Naive thymus-derived CD4-positive, alpha-beta T cell (primary cell): ENCODE measurements at regions not wholly inside any gene's neighbourhood (a gene's known extent, or its start where the extent isn't known, plus 50 kb on each side); places are given as distances from the start of the nearest gene placed in this dataset.
A peak's percentile ranks its signal among the peaks of the same experiment; 100 is the strongest.

Experiments
- ATAC-seq: fragments of 150-1000 bp; cut with Tn5 transposase; 2 replicates; pipeline ENCODE4 v1.10.0; 2021; ENCODE audit warnings: mild to moderate bottlenecking, moderate library complexity
- CTCF ChIA-PET: fragments of 350-600 bp; sonication (Branson Sonifier 250); formaldehyde crosslinking; loops from one replicate; lab custom pipeline; 2021; ENCODE audit warnings: antibody characterized with exemption; lab: Charles Lee
- POLR2A ChIA-PET: fragments of 350-600 bp; sonication (Branson Sonifier 250); formaldehyde crosslinking; loops from one replicate; lab custom pipeline; 2021; ENCODE audit warnings: antibody characterized with exemption, inconsistent platforms; lab: Charles Lee
- DNase-seq, 9 donors: peaks; one replicate each; pipeline versions ENCODE4 v3.0.0 to v3.0.0-alpha.2; 2020 to 2022; ENCODE audit warnings: mixed read lengths in 1 of 9
- H3K27ac ChIP-seq: one replicate; pipeline ENCODE4 v1.7.0; 2013; ENCODE audit warnings: mild to moderate bottlenecking, low read depth, low read length, moderate library complexity
- H3K27me3 ChIP-seq, 2 donors: one replicate each; pipeline ENCODE4 v1.7.0; 2013; ENCODE audit warnings: low read length in 2 of 2, mild to moderate bottlenecking in 2 of 2, moderate library complexity in 2 of 2; ENCODE audit not compliant: control insufficient read depth in 2 of 2, insufficient read depth in 2 of 2
- H3K36me3 ChIP-seq, 3 experiments: 1 replicate in 2 of 3; 2 replicates in 1 of 3; pipeline ENCODE4 v1.7.0; 2013; ENCODE audit warnings: low read length in 3 of 3, mild to moderate bottlenecking in 3 of 3, moderate library complexity in 1 of 3; ENCODE audit not compliant: insufficient read depth in 3 of 3, control insufficient read depth in 2 of 3
- H3K4me1 ChIP-seq, 2 donors: one replicate each; pipeline ENCODE4 v1.7.0; 2013; ENCODE audit warnings: low read length in 2 of 2, mild to moderate bottlenecking in 2 of 2, moderate library complexity in 1 of 2; ENCODE audit not compliant: control insufficient read depth in 2 of 2, insufficient read depth in 2 of 2
- H3K4me3 ChIP-seq: 2 replicates; pipeline ENCODE4 v1.7.0; 2013; ENCODE audit warnings: mild to moderate bottlenecking, low read length
- H3K9me3 ChIP-seq, 3 experiments: 1 replicate in 2 of 3; 2 replicates in 1 of 3; pipeline ENCODE4 v1.7.0; 2013; ENCODE audit warnings: low read length in 3 of 3; ENCODE audit not compliant: control insufficient read depth in 2 of 3
- H3K27ac Mint-ChIP-seq, 9 donors: one replicate each; pipeline ENCODE4 v1.8.0; 2020 to 2022; ENCODE audit warnings: mixed read lengths in 9 of 9, mild to moderate bottlenecking in 8 of 9, moderate library complexity in 5 of 9, inconsistent platforms in 2 of 9
- H3K27me3 Mint-ChIP-seq, 5 donors: one replicate each; pipeline ENCODE4 v1.8.0; 2021 to 2022; ENCODE audit warnings: mixed read lengths in 5 of 5, mild to moderate bottlenecking in 1 of 5
- H3K36me3 Mint-ChIP-seq, 5 donors: one replicate each; pipeline ENCODE4 v1.8.0; 2020 to 2022; ENCODE audit warnings: mixed read lengths in 5 of 5, mild to moderate bottlenecking in 3 of 5, inconsistent platforms in 1 of 5
- H3K4me1 Mint-ChIP-seq, 7 donors: one replicate each; pipeline ENCODE4 v1.8.0; 2020 to 2022; ENCODE audit warnings: mixed read lengths in 7 of 7, mild to moderate bottlenecking in 3 of 7, inconsistent platforms in 1 of 7
- H3K4me3 Mint-ChIP-seq, 10 donors: one replicate each; pipeline ENCODE4 v1.8.0; 2020 to 2022; ENCODE audit warnings: mild to moderate bottlenecking in 10 of 10, mixed read lengths in 10 of 10, moderate library complexity in 6 of 10, inconsistent platforms in 2 of 10
- H3K9me3 Mint-ChIP-seq, 11 donors: one replicate each; pipeline ENCODE4 v1.8.0; 2020 to 2022; ENCODE audit warnings: mixed read lengths in 11 of 11, mild to moderate bottlenecking in 4 of 11, inconsistent platforms in 1 of 11, moderate library complexity in 1 of 11
- intact Hi-C, 2 donors: fragments of 100-400 bp; cut with micrococcal nuclease; formaldehyde crosslinking; loops; one replicate each; pipeline ENCODE4 v1.15.1; 2023

DNA sequence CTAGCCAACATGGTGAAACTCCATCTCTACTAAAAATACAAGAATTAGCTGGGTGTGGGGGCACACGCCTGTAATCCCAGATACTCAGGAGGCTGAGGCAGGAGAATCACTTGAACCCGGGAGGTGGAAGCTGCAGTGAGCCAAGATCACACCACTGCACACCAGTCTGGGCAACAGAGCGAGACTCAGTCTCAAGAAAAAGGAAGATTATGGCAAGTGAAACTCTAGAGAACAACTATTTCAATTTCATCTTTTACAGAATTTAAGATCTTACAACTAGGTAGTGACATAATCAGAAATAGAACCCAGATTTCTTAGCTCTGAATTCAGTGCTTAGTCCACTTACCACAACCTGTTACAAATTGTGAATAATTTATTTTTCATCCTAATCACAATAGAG, 108.8 kb upstream of the MAP3K1 start:
- H3K36me3 ChIP-seq, result no peaks in the 10 kb centered on the region
- Mint-ChIP-seq H3K36me3 (peaks cover 0 to 30% (median 0%) of the 10 kb centered on the region in 5 donors), H3K4me1 (peaks cover 19 to 53% (median 30%) of the 10 kb centered on the region in 7 donors), H3K4me3 (no peak overlapping the region), H3K9me3 (peaks cover 0 to 19% (median 1%) of the 10 kb centered on the region in 11 donors), H3K27ac (no peak overlapping the region), H3K27me3 (peaks cover 0 to 9% (median 0%) of the 10 kb centered on the region in 5 donors)
- ATAC-seq, result no peak
- no peak for DNase-seq
- no peaks in the 10 kb centered on the region for H3K9me3 ChIP-seq
- no peaks in the 10 kb centered on the region for H3K27me3 ChIP-seq
- H3K27ac ChIP-seq, result no peak overlapping the region
- intact Hi-C loops, result no loop called here
- no peak overlapping the region for H3K4me3 ChIP-seq
- H3K4me1 ChIP-seq, result peaks cover 0 to 2% of the 10 kb centered on the region in 2 donors
- ChIA-PET CTCF (interaction anchor here (0.8 kb wide), 1 partner anchor 93 kb away, joined by 3 read pairs; no protein-coding TSS in a partner anchor), POLR2A (no interaction called here)

DNA sequence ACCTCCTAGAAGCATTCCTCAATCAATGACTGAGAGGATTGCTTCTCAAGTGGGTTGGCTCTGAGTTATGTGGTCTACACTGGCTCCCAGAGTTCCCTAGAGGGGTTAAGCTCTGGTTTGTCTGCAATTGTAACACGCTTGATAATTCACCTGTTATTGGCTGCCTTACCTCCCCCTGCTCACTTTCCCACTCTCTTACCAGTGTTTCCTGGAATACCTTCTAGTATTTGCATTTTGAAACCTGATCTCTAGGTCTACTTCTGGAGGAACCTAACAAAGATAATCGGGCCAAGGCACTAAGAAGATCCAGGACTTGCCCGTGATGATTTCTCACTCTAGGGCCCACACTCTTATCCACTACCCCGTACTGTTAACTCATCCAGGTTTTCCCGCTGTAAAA, 110.1 kb upstream of the MAP3K1 start:
- ChIA-PET POLR2A (interaction anchor here (1.0 to 1.9 kb wide), 3 partner anchors 10 to 19 kb away, joined by 3 to 6 read pairs (median 5); no protein-coding TSS in a partner anchor), CTCF (interaction anchor here (1.4 kb wide), 1 partner anchor 14 kb away, joined by 4 read pairs; no protein-coding TSS in a partner anchor)
- Histone ChIP-seq H3K9me3 (no peaks in the 10 kb centered on the region), H3K4me3 (no peak overlapping the region), H3K27me3 (no peaks in the 10 kb centered on the region), H3K36me3 (no peaks in the 10 kb centered on the region), H3K4me1 (peaks cover 0 to 15% of the 10 kb centered on the region in 2 donors), H3K27ac (no peak overlapping the region)
- peaks cover 0 to 16% (median 0%) of the 10 kb centered on the region in 11 donors for H3K9me3 Mint-ChIP-seq
- intact Hi-C loops, result no loop called here
- H3K36me3 Mint-ChIP-seq, result peaks cover 0 to 30% (median 0%) of the 10 kb centered on the region in 5 donors
- DNase-seq (no peak), ATAC-seq (no peak)
- H3K27me3 Mint-ChIP-seq, result peaks cover 0 to 10% (median 0%) of the 10 kb centered on the region in 5 donors
- peak overlapping the region in 1 of 9 donors; percentile 56 for H3K27ac Mint-ChIP-seq
- peaks cover 24 to 55% (median 38%) of the 10 kb centered on the region in 7 donors for H3K4me1 Mint-ChIP-seq
- no peak overlapping the region for H3K4me3 Mint-ChIP-seq

DNA sequence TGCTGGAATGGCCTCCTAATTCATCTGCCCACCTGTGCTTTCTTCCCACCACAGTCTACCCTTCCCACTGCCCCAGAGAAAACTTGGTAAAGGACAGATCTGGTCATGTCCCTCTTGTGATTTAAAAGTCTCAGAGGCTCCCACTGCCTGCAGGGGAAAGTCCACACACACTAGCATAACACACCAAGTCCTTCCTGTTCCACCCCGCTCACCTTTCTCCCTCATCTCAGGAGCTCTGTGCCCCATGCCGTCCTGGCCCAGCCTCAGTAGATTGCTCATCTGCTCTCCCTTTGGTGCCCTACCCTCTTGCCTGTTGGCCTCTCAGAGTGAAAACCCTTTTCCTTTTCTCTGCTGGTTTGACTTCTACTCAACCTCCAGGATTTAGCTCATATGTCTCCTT, 111.4 kb upstream of the MAP3K1 start:
- peaks cover 0 to 9% (median 0%) of the 10 kb centered on the region in 11 donors for H3K9me3 Mint-ChIP-seq
- ATAC-seq (no peak), DNase-seq (no peak)
- peak overlapping the region in 3 of 9 donors; percentile 7 to 40 (median 27) for H3K27ac Mint-ChIP-seq
- intact Hi-C loops, result loop anchor here in 1 of 2 donors (5.0 kb wide), 1 partner anchor 37 kb away; no protein-coding TSS in a partner anchor
- peaks cover 0 to 10% (median 0%) of the 10 kb centered on the region in 5 donors for H3K27me3 Mint-ChIP-seq
- H3K4me3 Mint-ChIP-seq, result peak overlapping the region in 3 of 10 donors; percentile 4 to 18 (median 16)
- Histone ChIP-seq H3K27me3 (no peaks in the 10 kb centered on the region), H3K27ac (no peak overlapping the region), H3K4me3 (no peak overlapping the region), H3K4me1 (peaks cover 0 to 28% of the 10 kb centered on the region in 2 donors), H3K36me3 (no peaks in the 10 kb centered on the region), H3K9me3 (no peaks in the 10 kb centered on the region)
- H3K4me1 Mint-ChIP-seq, result peaks cover 29 to 67% (median 51%) of the 10 kb centered on the region in 7 donors
- peaks cover 0 to 20% (median 0%) of the 10 kb centered on the region in 5 donors for H3K36me3 Mint-ChIP-seq
- POLR2A ChIA-PET, result interaction anchor here (0.9 to 1.9 kb wide), 4 partner anchors 9 to 17 kb away, joined by 3 to 6 read pairs (median 4); no protein-coding TSS in a partner anchor
- CTCF ChIA-PET, result interaction anchor here (0.7 to 1.4 kb wide), 3 partner anchors 12 to 134 kb away, joined by 3 to 5 read pairs (median 4); no protein-coding TSS in a partner anchor

DNA sequence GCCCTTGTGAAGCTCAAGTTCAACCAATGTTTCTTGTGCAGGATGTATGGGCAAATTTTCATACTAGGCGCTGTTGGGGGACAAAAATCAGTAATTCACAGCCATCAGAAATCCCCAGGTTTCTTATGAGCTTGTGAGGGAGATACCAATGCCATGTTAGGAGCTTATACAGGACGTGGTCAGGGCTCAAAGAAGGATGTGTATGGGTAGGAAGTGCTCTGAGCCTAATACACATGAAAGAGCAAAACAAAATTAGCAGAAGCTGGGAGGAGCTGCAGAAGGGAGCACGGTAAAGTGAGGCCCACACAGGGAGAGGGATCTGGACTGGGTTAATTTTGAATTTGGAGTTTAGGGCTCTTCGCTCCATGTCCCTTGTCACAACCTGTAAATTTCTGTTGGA, 114.6 kb upstream of the MAP3K1 start:
- H3K4me1 ChIP-seq, result peaks cover 4 to 47% of the 10 kb centered on the region in 2 donors

DNA sequence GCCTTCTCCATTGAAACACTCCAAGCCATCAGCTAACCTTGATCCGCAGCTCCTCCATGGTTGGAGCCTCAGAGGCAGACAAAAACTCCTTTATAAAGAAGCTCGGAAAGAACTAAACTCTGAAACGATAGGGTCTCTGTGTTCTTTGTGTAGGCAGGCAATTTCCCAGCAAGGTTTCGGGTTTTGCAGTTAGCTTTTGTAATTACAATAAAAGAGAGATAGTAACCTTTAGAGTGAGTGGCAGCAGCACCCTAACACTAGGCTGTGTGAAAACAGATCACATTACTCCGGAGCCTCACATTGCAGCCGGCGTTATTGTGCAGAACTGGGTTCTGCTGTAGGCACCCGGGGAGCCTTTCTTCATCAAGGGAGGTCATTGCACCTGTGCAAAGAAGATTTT, 115.8 kb upstream of the MAP3K1 start:
- Histone ChIP-seq H3K4me1 (peaks cover 4 to 53% of the 10 kb centered on the region in 2 donors), H3K36me3 (no peaks in the 10 kb centered on the region), H3K9me3 (no peaks in the 10 kb centered on the region), H3K27me3 (no peaks in the 10 kb centered on the region), H3K4me3 (no peak overlapping the region), H3K27ac (no peak overlapping the region)
- CTCF ChIA-PET, result interaction anchor here (0.6 to 1.7 kb wide), 4 partner anchors 14 to 345 kb away, joined by 3 to 4 read pairs (median 3); no protein-coding TSS in a partner anchor
- Mint-ChIP-seq H3K4me3 (peak overlapping the region in 9 of 10 donors; percentile 34 to 70 (median 62)), H3K9me3 (peaks cover 0 to 5% (median 0%) of the 10 kb centered on the region in 11 donors), H3K36me3 (peaks cover 0 to 18% (median 0%) of the 10 kb centered on the region in 5 donors), H3K4me1 (peaks cover 46 to 98% (median 78%) of the 10 kb centered on the region in 7 donors), H3K27me3 (peaks cover 0 to 6% (median 0%) of the 10 kb centered on the region in 5 donors), H3K27ac (peak overlapping the region; percentile 53 to 87 (median 69))
- no peak for ATAC-seq
- intact Hi-C loops, result loop anchor here (2.0 to 10.0 kb wide), 5 partner anchors 15 to 425 kb away; no protein-coding TSS in a partner anchor
- no peak for DNase-seq
- POLR2A ChIA-PET, result interaction anchor here (0.7 to 4.0 kb wide), 8 partner anchors 11 to 219 kb away, joined by 3 to 61 read pairs (median 4); no protein-coding TSS in a partner anchor

More for the DNA sequence above, 114.6 kb upstream of the MAP3K1 start:
- DNase-seq, result no peak
- Mint-ChIP-seq H3K4me1 (peaks cover 42 to 96% (median 75%) of the 10 kb centered on the region in 7 donors), H3K9me3 (no peaks in the 10 kb centered on the region), H3K27ac (peak overlapping the region in 8 of 9 donors; percentile 29 to 88 (median 75)), H3K27me3 (peaks cover 0 to 6% (median 0%) of the 10 kb centered on the region in 5 donors), H3K4me3 (peak overlapping the region; percentile 14 to 74 (median 62)), H3K36me3 (peaks cover 0 to 11% (median 0%) of the 10 kb centered on the region in 5 donors)
- Histone ChIP-seq H3K27me3 (no peaks in the 10 kb centered on the region), H3K36me3 (no peaks in the 10 kb centered on the region), H3K9me3 (no peaks in the 10 kb centered on the region), H3K27ac (no peak overlapping the region), H3K4me3 (no peak overlapping the region)
- ChIA-PET CTCF (interaction anchor here (0.6 to 1.7 kb wide), 5 partner anchors 10 to 220 kb away, joined by 3 to 8 read pairs (median 3); no protein-coding TSS in a partner anchor), POLR2A (interaction anchor here (1.0 to 4.0 kb wide), 5 partner anchors 10 to 114 kb away, joined by 3 to 61 read pairs (median 4); no protein-coding TSS in a partner anchor)
- ATAC-seq, result no peak
- intact Hi-C loops, result loop anchor here in 1 of 2 donors (5.0 kb wide), 1 partner anchor 33 kb away; no protein-coding TSS in a partner anchor
